BLaER1 (cell line): ENCODE measurements at regions not wholly inside any gene's neighbourhood (a gene's known extent, or its start where the extent isn't known, plus 50 kb on each side); places are given as distances from the start of the nearest gene placed in this dataset.

ENCODE experiments used
- H3K27ac ChIP-seq: shearing (Covaris generic); formaldehyde crosslinking; 2 replicates; pipeline ENCODE4 v1.8.1; 2022
- H3K27me3 ChIP-seq: shearing (Covaris generic); formaldehyde crosslinking; 2 replicates; pipeline ENCODE4 v1.8.1; 2022
- H3K36me3 ChIP-seq: shearing (Covaris generic); formaldehyde crosslinking; 2 replicates; pipeline ENCODE4 v1.8.1; 2022
- H3K4me1 ChIP-seq: shearing (Covaris generic); formaldehyde crosslinking; 2 replicates; pipeline ENCODE4 v1.8.1; 2022
- H3K4me2 ChIP-seq: shearing (Covaris generic); formaldehyde crosslinking; 2 replicates; pipeline ENCODE4 v1.8.1; 2022
- H3K4me3 ChIP-seq: shearing (Covaris generic); formaldehyde crosslinking; 2 replicates; pipeline ENCODE4 v1.8.1; 2022
- H3K9ac ChIP-seq: shearing (Covaris generic); formaldehyde crosslinking; 2 replicates; pipeline ENCODE4 v1.8.1; 2022
- H3K9me3 ChIP-seq: shearing (Covaris generic); formaldehyde crosslinking; 2 replicates; pipeline ENCODE4 v1.8.1; 2022
- H4K20me1 ChIP-seq: shearing (Covaris generic); formaldehyde crosslinking; 2 replicates; pipeline ENCODE4 v1.8.1; 2022
- Cebpa-rat ChIP-seq: shearing (Covaris generic); IDR thresholded peaks from 2 replicates; pipeline ENCODE4 v1.8.1; 2022

GRCh38 chr13:73158851-73159250, 100.0 kb downstream of the KLF5 start:
- Histone ChIP-seq H3K27me3 (no peaks in the 10 kb centered on the region), H3K4me1 (no peaks in the 10 kb centered on the region), H3K36me3 (no peaks in the 10 kb centered on the region), H3K27ac (no peak overlapping the region), H3K9ac (no peak overlapping the region), H3K4me3 (no peak overlapping the region), H3K4me2 (no peak overlapping the region), H4K20me1 (no peaks in the 10 kb centered on the region), H3K9me3 (no peaks in the 10 kb centered on the region; the same call in 1 of the 2 replicates)
- TF ChIP-seq Cebpa-rat: no peak

GRCh38 chr13:73157031-73157430, 98.2 kb downstream of the KLF5 start:
- no peak for TF ChIP-seq Cebpa-rat
- Histone ChIP-seq H4K20me1 (no peaks in the 10 kb centered on the region), H3K27me3 (no peaks in the 10 kb centered on the region), H3K9ac (no peak overlapping the region), H3K4me3 (no peak overlapping the region), H3K27ac (no peak overlapping the region), H3K4me2 (no peak overlapping the region), H3K9me3 (no peaks in the 10 kb centered on the region), H3K36me3 (no peaks in the 10 kb centered on the region), H3K4me1 (no peaks in the 10 kb centered on the region)

DNA sequence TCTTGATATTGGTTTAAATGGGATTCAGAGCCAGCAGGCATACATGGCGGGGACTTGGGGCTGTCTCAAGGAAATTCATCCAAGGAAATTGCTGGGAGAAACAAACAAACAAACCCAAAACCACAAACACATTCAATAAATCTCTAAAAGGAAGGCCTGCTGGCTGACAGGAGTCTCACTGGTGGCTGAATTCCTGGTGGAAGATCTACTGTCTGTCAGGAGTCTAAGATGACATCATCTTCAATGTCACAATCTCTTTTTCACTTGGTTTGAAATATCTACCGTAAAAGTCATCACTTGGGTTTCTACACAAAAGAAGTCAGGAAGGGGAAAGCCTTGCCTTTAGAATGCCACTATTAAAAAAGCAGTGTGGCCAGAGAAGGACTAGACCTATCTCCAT, 87.9 kb downstream of the KLF5 start:
- Histone ChIP-seq H3K4me2 (no peak overlapping the region), H3K4me1 (peaks cover 6% of the 10 kb centered on the region; the same call in 1 of the 2 replicates), H3K27me3 (no peaks in the 10 kb centered on the region), H4K20me1 (no peaks in the 10 kb centered on the region), H3K36me3 (no peaks in the 10 kb centered on the region), H3K4me3 (no peak overlapping the region), H3K27ac (no peak overlapping the region), H3K9me3 (no peaks in the 10 kb centered on the region), H3K9ac (no peak overlapping the region)
- TF ChIP-seq Cebpa-rat: no peak

DNA sequence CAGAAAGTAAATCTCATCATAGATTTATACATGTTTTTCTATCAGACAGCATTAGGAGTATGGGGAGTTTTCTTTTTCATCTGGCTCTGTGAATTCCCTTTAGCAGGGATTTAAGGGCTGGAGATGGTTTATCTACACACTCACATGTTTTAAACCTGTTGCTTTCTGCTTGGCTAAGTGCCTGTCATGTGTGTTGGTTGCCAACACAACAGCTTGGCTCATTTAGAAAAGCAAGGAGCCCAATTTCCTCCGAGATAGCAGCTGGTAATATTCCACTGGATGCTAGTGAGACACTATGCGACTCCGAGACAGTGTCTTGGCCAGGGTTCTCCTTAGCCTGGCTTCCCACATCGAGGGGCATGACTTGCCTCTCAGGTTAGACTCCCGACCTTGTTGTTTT, 83.3 kb downstream of the KLF5 start:
- Histone ChIP-seq H3K27ac (no peak overlapping the region), H3K9ac (no peak overlapping the region), H4K20me1 (no peaks in the 10 kb centered on the region), H3K4me1 (peaks cover 6% of the 10 kb centered on the region; the same call in 1 of the 2 replicates), H3K4me2 (no peak overlapping the region), H3K27me3 (no peaks in the 10 kb centered on the region), H3K9me3 (no peaks in the 10 kb centered on the region), H3K36me3 (no peaks in the 10 kb centered on the region), H3K4me3 (no peak overlapping the region)
- TF ChIP-seq Cebpa-rat: no peak

DNA sequence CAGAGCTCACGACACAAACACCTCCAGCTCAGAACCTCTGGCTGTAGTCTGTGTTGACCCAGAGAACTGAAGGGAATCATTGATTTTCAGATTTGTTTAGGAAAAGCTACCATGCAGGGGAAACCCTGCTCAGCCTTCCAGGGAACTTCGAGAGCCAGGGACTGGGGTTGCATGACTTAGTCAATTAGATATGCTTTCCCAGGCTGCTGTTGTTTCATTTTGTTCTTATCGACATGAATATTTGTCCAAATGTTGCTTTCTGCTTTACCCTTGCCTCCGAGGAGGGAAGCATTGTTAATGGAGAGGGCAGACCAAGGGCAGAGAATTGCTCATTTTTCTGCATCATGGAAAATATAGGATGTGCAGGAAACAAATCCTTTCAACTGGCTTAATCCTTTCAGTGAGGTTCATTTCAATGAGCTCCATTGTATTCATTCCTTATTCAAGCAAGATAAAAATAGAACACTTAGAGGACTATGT, 82.5 kb downstream of the KLF5 start:
- H4K20me1 ChIP-seq: no peaks in the 10 kb centered on the region
- H3K36me3 ChIP-seq: no peaks in the 10 kb centered on the region
- H3K4me1 ChIP-seq: peaks cover 6% of the 10 kb centered on the region; the same call in 1 of the 2 replicates
- H3K4me3 ChIP-seq: no peak overlapping the region
- H3K4me2 ChIP-seq: no peak overlapping the region
- no peak for TF ChIP-seq Cebpa-rat
- no peak overlapping the region for H3K9ac ChIP-seq
- H3K27me3 ChIP-seq: no peaks in the 10 kb centered on the region
- no peak overlapping the region for H3K27ac ChIP-seq
- H3K9me3 ChIP-seq: no peaks in the 10 kb centered on the region

DNA sequence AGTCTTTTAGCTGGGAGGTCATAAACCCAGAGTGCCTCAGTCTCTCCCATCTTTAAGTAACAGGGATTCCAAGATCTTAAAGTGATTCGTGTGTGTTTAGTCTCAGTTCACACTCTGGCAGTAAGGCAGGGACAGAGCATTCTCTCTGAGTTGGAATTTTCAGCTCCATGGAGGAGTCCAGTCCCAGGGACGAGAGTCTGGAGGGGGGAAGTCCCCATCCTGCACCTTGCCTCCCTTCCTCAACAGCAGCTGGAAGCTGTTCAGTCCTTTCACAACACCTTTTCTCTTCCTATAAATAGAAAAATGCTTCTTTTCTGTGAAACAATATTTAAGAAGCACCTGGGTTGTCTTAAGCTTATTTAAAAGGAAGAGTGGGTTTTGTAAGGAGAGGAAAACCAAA, 82.0 kb downstream of the KLF5 start:
- peaks cover 6% of the 10 kb centered on the region; the same call in 1 of the 2 replicates for H3K4me1 ChIP-seq

DNA sequence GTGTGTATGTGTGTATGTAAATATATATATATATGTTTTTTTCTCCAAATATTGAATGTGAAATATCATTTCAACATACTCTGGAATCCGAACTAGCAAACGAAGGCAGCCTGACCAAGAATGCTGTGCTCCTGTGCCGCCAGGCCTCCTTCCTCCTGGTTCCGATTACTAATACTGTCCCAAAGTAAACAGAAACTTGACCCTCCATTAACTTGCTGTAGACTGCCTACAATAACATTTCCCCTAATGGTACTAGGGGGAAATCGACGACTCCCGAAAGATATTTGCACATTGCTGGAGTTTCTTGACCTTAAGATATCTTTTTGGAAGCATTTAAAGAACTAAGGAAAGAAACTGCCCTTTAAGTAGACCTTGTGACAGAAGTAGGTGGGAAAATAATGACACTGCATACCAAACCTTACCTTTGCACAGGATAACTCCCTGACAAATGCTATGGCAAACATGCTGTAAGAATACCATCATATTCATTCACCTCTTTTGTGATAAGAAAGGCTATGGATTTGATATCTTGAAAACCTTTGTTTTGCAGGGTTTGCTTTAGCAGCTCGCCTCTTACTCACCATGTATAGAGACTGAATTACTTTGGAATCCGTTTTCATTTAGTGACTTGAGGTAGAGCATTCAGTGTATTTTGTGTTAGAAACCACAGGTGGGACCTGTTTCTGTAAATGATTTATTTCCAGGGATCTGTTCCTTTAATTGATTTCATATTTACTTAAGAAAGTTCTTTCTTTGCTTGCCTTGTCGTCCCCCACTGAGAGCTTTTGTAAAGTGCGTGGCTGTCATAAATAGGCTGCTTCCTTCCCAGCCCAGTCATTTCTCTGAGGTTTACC, 80.1 kb downstream of the KLF5 start:
- Histone ChIP-seq H3K36me3 (no peaks in the 10 kb centered on the region), H3K27ac (no peak overlapping the region), H3K4me2 (no peak overlapping the region), H3K4me1 (no peaks in the 10 kb centered on the region), H3K4me3 (no peak overlapping the region), H4K20me1 (no peaks in the 10 kb centered on the region), H3K9me3 (no peaks in the 10 kb centered on the region), H3K27me3 (no peaks in the 10 kb centered on the region), H3K9ac (no peak overlapping the region)
- no peak for TF ChIP-seq Cebpa-rat

More for the DNA sequence above, 82.0 kb downstream of the KLF5 start:
- Histone ChIP-seq H3K36me3 (no peaks in the 10 kb centered on the region), H3K4me3 (no peak overlapping the region), H3K9ac (no peak overlapping the region), H3K27me3 (no peaks in the 10 kb centered on the region), H4K20me1 (no peaks in the 10 kb centered on the region), H3K4me2 (no peak overlapping the region), H3K9me3 (no peaks in the 10 kb centered on the region), H3K27ac (no peak overlapping the region)
- no peak for TF ChIP-seq Cebpa-rat

DNA sequence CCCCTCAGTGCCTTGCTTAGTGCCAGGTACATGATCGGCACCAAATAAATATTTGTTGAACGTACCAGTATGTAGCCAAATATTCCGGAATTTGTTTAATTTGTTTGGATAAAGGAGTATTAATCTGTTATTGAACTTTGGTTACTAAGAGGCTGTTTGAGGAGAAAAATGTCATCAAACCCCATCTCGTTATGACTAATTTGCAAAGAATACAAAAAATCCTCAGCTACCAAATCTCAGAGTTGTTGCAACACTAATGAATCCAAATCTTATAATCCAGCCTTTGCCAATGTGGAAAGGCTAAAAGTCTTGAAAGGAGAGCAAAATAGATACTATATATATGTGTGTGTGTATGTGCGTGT, 79.5 kb downstream of the KLF5 start:
- no peaks in the 10 kb centered on the region for H3K9me3 ChIP-seq
- H3K4me2 ChIP-seq: no peak overlapping the region
- no peaks in the 10 kb centered on the region for H3K27me3 ChIP-seq
- no peaks in the 10 kb centered on the region for H3K4me1 ChIP-seq
- TF ChIP-seq Cebpa-rat: no peak
- no peaks in the 10 kb centered on the region for H4K20me1 ChIP-seq
- no peaks in the 10 kb centered on the region for H3K36me3 ChIP-seq
- H3K27ac ChIP-seq: no peak overlapping the region
- no peak overlapping the region for H3K9ac ChIP-seq
- no peak overlapping the region for H3K4me3 ChIP-seq

GRCh38 chr13:73136776-73137175, 78.0 kb downstream of the KLF5 start:
- Histone ChIP-seq H3K27ac (no peak overlapping the region), H3K4me2 (no peak overlapping the region), H3K4me3 (no peak overlapping the region), H3K9me3 (no peaks in the 10 kb centered on the region), H3K9ac (no peak overlapping the region), H4K20me1 (no peaks in the 10 kb centered on the region), H3K27me3 (no peaks in the 10 kb centered on the region), H3K4me1 (no peaks in the 10 kb centered on the region), H3K36me3 (no peaks in the 10 kb centered on the region)
- TF ChIP-seq Cebpa-rat: no peak

GRCh38 chr13:73133531-73133930, 74.7 kb downstream of the KLF5 start:
- H3K36me3 ChIP-seq: no peaks in the 10 kb centered on the region
- no peaks in the 10 kb centered on the region for H3K4me1 ChIP-seq
- no peaks in the 10 kb centered on the region for H3K27me3 ChIP-seq
- H3K4me2 ChIP-seq: no peak overlapping the region
- H3K4me3 ChIP-seq: no peak overlapping the region
- no peak for TF ChIP-seq Cebpa-rat
- H3K9me3 ChIP-seq: no peaks in the 10 kb centered on the region
- no peaks in the 10 kb centered on the region for H4K20me1 ChIP-seq
- H3K27ac ChIP-seq: no peak overlapping the region
- H3K9ac ChIP-seq: no peak overlapping the region
